Astrocyte (in vitro differentiated cells and primary cell): ENCODE measurements at regions not wholly inside any gene's neighbourhood (a gene's known extent, or its start where the extent isn't known, plus 50 kb on each side); places are given as distances from the start of the nearest gene placed in this dataset.

Experiments
- DNase-seq: peaks from one replicate; pipeline ENCODE4 v3.0.0-alpha.2; 2010; ENCODE audit warnings: low read depth
- FAIRE-seq: peaks from 2 replicates; lab custom pipeline; 2011; peaks lifted over from hg19 to GRCh38; lab: Jason Lieb, UNC
- H2AFZ ChIP-seq: 2 replicates; pipeline ENCODE4 v1.6.0; 2012; ENCODE audit warnings: low read depth, low read length, inconsistent platforms
- H3K27ac ChIP-seq: 2 replicates; pipeline ENCODE4 v1.5.1; 2011; ENCODE audit warnings: low read depth, low read length, inconsistent platforms
- H3K27me3 ChIP-seq: 2 replicates; pipeline ENCODE4 v1.6.0; 2011; ENCODE audit warnings: low read length, inconsistent platforms; ENCODE audit not compliant: insufficient read depth
- H3K36me3 ChIP-seq: 2 replicates; pipeline ENCODE4 v1.5.1; 2011; ENCODE audit warnings: low read length, inconsistent platforms; ENCODE audit not compliant: insufficient read depth
- H3K4me1 ChIP-seq: 2 replicates; pipeline ENCODE4 v1.5.1; 2011; ENCODE audit warnings: low read length, inconsistent platforms; ENCODE audit not compliant: insufficient read depth
- H3K4me2 ChIP-seq: 2 replicates; pipeline ENCODE4 v1.6.0; 2012; ENCODE audit warnings: low read length, inconsistent platforms
- H3K4me3 ChIP-seq: 2 replicates; pipeline ENCODE4 v1.5.1; 2011; ENCODE audit warnings: low read depth, mild to moderate bottlenecking, low read length, inconsistent platforms; ENCODE audit not compliant: insufficient read depth
- H3K79me2 ChIP-seq: 2 replicates; pipeline ENCODE4 v1.6.0; 2012; ENCODE audit warnings: mild to moderate bottlenecking, low read length, inconsistent platforms; ENCODE audit not compliant: insufficient read depth
- H3K9ac ChIP-seq: 2 replicates; pipeline ENCODE4 v1.6.0; 2012; ENCODE audit warnings: mild to moderate bottlenecking, low read length, inconsistent platforms
- H3K9me3 ChIP-seq: 2 replicates; pipeline ENCODE4 v1.5.1; 2012; ENCODE audit warnings: low read depth, mild to moderate bottlenecking, low read length, inconsistent platforms; ENCODE audit not compliant: insufficient read depth
- H4K20me1 ChIP-seq: 2 replicates; pipeline ENCODE4 v1.6.0; 2012; ENCODE audit warnings: low read length, inconsistent platforms; ENCODE audit not compliant: insufficient read depth
- H3K27ac Mint-ChIP-seq: one replicate; pipeline ENCODE4 v1.8.0; 2021; ENCODE audit warnings: mild to moderate bottlenecking, mixed read lengths; ENCODE audit not compliant: unreplicated experiment
- H3K27me3 Mint-ChIP-seq: one replicate; pipeline ENCODE4 v1.8.0; 2021; ENCODE audit warnings: low read depth, mixed read lengths; ENCODE audit not compliant: unreplicated experiment
- H3K36me3 Mint-ChIP-seq: one replicate; pipeline ENCODE4 v1.8.0; 2021; ENCODE audit warnings: low read depth, mixed read lengths; ENCODE audit not compliant: unreplicated experiment
- H3K4me1 Mint-ChIP-seq: one replicate; pipeline ENCODE4 v1.8.0; 2021; ENCODE audit warnings: low read depth, mixed read lengths; ENCODE audit not compliant: unreplicated experiment
- H3K4me3 Mint-ChIP-seq: one replicate; pipeline ENCODE4 v1.8.0; 2021; ENCODE audit warnings: mild to moderate bottlenecking, moderate library complexity, mixed read lengths; ENCODE audit not compliant: unreplicated experiment
- H3K9me3 Mint-ChIP-seq: one replicate; pipeline ENCODE4 v1.8.0; 2021; ENCODE audit warnings: mild to moderate bottlenecking, mixed read lengths; ENCODE audit not compliant: unreplicated experiment
- EZH2 ChIP-seq: IDR thresholded peaks from 2 replicates; pipeline ENCODE4 v1.6.1; 2012; ENCODE audit warnings: mild to moderate bottlenecking, low read length, inconsistent platforms; ENCODE audit not compliant: insufficient read depth
- TF ChIP-seq, protein P1 (sequence below): IDR thresholded peaks from 2 replicates; pipeline ENCODE4 v1.5.1; 2011; ENCODE audit warnings: low read depth, mild to moderate bottlenecking, inconsistent platforms, low read length, moderate library complexity; ENCODE audit not compliant: insufficient read depth

GRCh38 chr5:56478062-56478461, 244.9 kb upstream of the ANKRD55 start:
- H3K4me3 Mint-ChIP-seq = no peak overlapping the region
- no peaks in the 10 kb centered on the region for H3K9me3 ChIP-seq
- H3K27ac ChIP-seq = no peak overlapping the region
- H3K27me3 ChIP-seq = no peaks in the 10 kb centered on the region
- H3K4me1 ChIP-seq = peaks cover 15% of the 10 kb centered on the region
- H3K27ac Mint-ChIP-seq = no peak overlapping the region
- no peak overlapping the region for H2AFZ ChIP-seq
- no peaks in the 10 kb centered on the region for H4K20me1 ChIP-seq
- no peak overlapping the region for H3K4me3 ChIP-seq
- H3K4me2 ChIP-seq = no peak overlapping the region
- H3K4me1 Mint-ChIP-seq = peaks cover 20% of the 10 kb centered on the region
- no peak overlapping the region for H3K9ac ChIP-seq
- FAIRE-seq (no peak), DNase-seq (no peak)
- no peaks in the 10 kb centered on the region for H3K36me3 ChIP-seq
- H3K79me2 ChIP-seq = no peaks in the 10 kb centered on the region
- no peaks in the 10 kb centered on the region for H3K9me3 Mint-ChIP-seq
- no peak for TF ChIP-seq EZH2
- TF ChIP-seq, protein P1, sequence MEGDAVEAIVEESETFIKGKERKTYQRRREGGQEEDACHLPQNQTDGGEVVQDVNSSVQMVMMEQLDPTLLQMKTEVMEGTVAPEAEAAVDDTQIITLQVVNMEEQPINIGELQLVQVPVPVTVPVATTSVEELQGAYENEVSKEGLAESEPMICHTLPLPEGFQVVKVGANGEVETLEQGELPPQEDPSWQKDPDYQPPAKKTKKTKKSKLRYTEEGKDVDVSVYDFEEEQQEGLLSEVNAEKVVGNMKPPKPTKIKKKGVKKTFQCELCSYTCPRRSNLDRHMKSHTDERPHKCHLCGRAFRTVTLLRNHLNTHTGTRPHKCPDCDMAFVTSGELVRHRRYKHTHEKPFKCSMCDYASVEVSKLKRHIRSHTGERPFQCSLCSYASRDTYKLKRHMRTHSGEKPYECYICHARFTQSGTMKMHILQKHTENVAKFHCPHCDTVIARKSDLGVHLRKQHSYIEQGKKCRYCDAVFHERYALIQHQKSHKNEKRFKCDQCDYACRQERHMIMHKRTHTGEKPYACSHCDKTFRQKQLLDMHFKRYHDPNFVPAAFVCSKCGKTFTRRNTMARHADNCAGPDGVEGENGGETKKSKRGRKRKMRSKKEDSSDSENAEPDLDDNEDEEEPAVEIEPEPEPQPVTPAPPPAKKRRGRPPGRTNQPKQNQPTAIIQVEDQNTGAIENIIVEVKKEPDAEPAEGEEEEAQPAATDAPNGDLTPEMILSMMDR = no peak
- no peaks in the 10 kb centered on the region for H3K36me3 Mint-ChIP-seq
- H3K27me3 Mint-ChIP-seq = peaks cover 10% of the 10 kb centered on the region

DNA sequence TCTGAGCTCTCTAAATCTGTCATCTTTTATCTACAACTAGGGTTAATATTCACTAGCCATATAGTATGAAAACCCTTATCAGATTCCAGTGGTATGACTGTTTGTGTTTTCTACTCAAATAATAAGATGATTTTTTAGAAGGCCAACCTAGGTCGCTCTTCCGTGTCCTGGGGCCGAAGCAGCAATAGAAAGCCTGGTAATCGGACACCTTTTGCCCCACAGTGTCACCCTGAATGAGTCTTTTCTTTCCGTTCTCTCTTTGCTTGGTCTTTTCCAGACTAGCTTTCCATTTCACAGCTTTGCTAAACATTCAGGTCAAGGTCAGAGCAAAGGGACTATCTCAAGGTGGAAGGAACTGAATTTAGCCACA, 243.3 kb upstream of the ANKRD55 start:
- no peaks in the 10 kb centered on the region for H3K36me3 ChIP-seq
- Mint-ChIP-seq H3K27me3 (peaks cover 10% of the 10 kb centered on the region), H3K9me3 (no peaks in the 10 kb centered on the region), H3K4me1 (peaks cover 21% of the 10 kb centered on the region), H3K4me3 (no peak overlapping the region), H3K36me3 (no peaks in the 10 kb centered on the region), H3K27ac (no peak overlapping the region)
- H3K9ac ChIP-seq = no peak overlapping the region
- FAIRE-seq (no peak), DNase-seq (no peak)
- no peak overlapping the region for H3K27ac ChIP-seq
- peaks cover 15% of the 10 kb centered on the region for H3K4me1 ChIP-seq
- no peaks in the 10 kb centered on the region for H3K79me2 ChIP-seq
- no peaks in the 10 kb centered on the region for H3K27me3 ChIP-seq
- H2AFZ ChIP-seq = no peak overlapping the region
- TF ChIP-seq EZH2 = no peak
- TF ChIP-seq, protein P1 = no peak
- H3K9me3 ChIP-seq = no peaks in the 10 kb centered on the region
- no peak overlapping the region for H3K4me2 ChIP-seq
- no peak overlapping the region for H3K4me3 ChIP-seq
- no peaks in the 10 kb centered on the region for H4K20me1 ChIP-seq

DNA sequence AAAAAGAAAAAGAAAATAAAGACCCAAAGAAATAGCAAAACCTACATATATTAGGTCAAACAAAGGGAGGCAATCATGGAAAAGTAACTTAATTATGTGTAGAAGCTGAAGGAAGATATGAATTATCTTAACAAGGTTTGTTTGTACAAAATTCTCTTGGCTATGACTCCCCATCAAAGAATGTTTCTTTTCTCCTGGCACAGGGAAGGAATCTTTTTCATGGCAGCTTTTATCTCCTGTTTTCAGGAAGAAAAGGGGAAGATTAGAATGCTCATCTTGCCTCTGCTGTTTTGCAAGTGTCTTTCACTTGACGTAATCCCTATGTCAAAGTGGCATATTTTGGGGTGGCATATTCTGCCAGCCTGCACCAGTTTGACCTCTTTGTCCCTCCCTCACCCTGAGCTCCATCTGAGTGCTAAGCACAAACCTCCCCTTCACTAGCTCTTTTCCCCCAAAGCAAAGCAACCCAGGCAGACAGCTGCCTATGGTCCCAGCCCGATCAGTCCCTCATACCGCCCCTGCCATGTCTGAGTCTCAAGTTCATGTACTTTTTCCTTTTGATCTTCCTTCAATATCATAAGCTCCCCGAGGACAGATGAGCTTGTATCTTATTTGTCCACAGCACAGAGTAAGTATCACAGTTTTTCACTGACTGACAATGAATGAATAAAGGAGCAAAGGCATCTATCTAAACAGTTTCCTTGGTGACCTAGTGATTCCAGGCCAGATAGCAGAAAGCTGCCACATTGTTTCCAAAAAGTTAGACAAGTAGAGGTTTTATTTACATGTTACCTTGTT, 242.8 kb upstream of the ANKRD55 start:
- Mint-ChIP-seq H3K27me3 (peaks cover 14% of the 10 kb centered on the region), H3K27ac (no peak overlapping the region), H3K4me1 (peaks cover 21% of the 10 kb centered on the region), H3K4me3 (no peak overlapping the region), H3K9me3 (no peaks in the 10 kb centered on the region), H3K36me3 (no peaks in the 10 kb centered on the region)
- Histone ChIP-seq H2AFZ (no peak overlapping the region), H3K4me1 (peaks cover 15% of the 10 kb centered on the region), H3K4me2 (no peak overlapping the region), H3K9me3 (no peaks in the 10 kb centered on the region), H3K4me3 (no peak overlapping the region), H4K20me1 (no peaks in the 10 kb centered on the region), H3K27ac (no peak overlapping the region), H3K79me2 (no peaks in the 10 kb centered on the region), H3K36me3 (no peaks in the 10 kb centered on the region), H3K9ac (no peak overlapping the region), H3K27me3 (no peaks in the 10 kb centered on the region)
- TF ChIP-seq, protein P1 = no peak
- TF ChIP-seq EZH2 = no peak
- no peak for DNase-seq
- FAIRE-seq = no peak
